Motor neuron (in vitro differentiated cells): ENCODE measurements at regions not wholly inside any gene's neighbourhood (a gene's known extent, or its start where the extent isn't known, plus 50 kb on each side); places are given as distances from the start of the nearest gene placed in this dataset.
A peak's percentile ranks its signal among the peaks of the same experiment; 100 is the strongest.

Source experiments
- ATAC-seq, 8 experiments: fragments of 200-7000 bp; cut with Tn5 transposase; replicated peaks in 6 of 8; 2 replicates each; pipeline ENCODE4 v1.8.0; 2021; ENCODE audit warnings: mild to moderate bottlenecking in 8 of 8, moderate library complexity in 8 of 8
- H3K27ac ChIP-seq, 2 donors: fragments of 250-450 bp; sonication (Bioruptor Pico); 2 replicates each; pipeline ENCODE4 v1.9.0; 2021; ENCODE audit warnings: antibody characterized with exemption in 2 of 2, mild to moderate bottlenecking in 2 of 2, moderate library complexity in 1 of 2
- H3K4me1 ChIP-seq, 2 donors: fragments of 250-450 bp; sonication (Bioruptor Pico); replicated peaks in 1 of 2; 2 replicates each; pipeline ENCODE4 v1.6.1; 2021; ENCODE audit warnings: antibody characterized with exemption in 2 of 2, mild to moderate bottlenecking in 2 of 2, moderate library complexity in 1 of 2
- H3K4me3 ChIP-seq, 5 donors: fragments of 250-450 bp; sonication (Bioruptor Pico); 2 replicates each; pipeline ENCODE4 v1.9.0; 2021; ENCODE audit warnings: antibody characterized with exemption in 5 of 5, mild to moderate bottlenecking in 5 of 5, moderate library complexity in 4 of 5
- WGBS, 10 experiments: fragments of 450-650 bp; shearing (Covaris generic); methylation state at CpG; one replicate each; pipeline ENCODE4 v1.0.0; 2022; 5-methylcytosine and 5-hydroxymethylcytosine counted together
- in situ Hi-C, 9 experiments: fragments of 400-800 bp; cut with MboI; loops; one replicate each; pipeline ENCODE4 v1.15.0; 2021; ENCODE audit warnings: low sequenced_read_pairs in 9 of 9, low pct_unique_long_range_greater_than_20kb in 2 of 9; ENCODE audit not compliant: unreplicated experiment in 9 of 9

GRCh38 chr2:34291076-34291475 lies 692.0 kb upstream of the FAM98A start:
- no peak overlapping the region for H3K27ac ChIP-seq
- no peak for ATAC-seq
- WGBS, 10 experiments = 0 to 80% (median 42%) methylated on average over 1 of the region's 1 CpG; no CpG with 5 or more reads in 2 of the 10 experiments
- in situ Hi-C loops = no loop called here
- no peaks in the 10 kb centered on the region for H3K4me1 ChIP-seq
- H3K4me3 ChIP-seq = no peak overlapping the region

- in situ Hi-C loops = no loop called here
- ATAC-seq = no peak
Measured at GRCh38 chr2:34288016-34288415, 688.9 kb upstream of the FAM98A start.

GRCh38 chr2:34280606-34281005 lies 681.5 kb upstream of the FAM98A start:
- H3K4me3 ChIP-seq = no peak overlapping the region
- no peak overlapping the region for H3K27ac ChIP-seq
- 22 to 100% (median 80%) methylated on average over 1 of the region's 1 CpG; no CpG with 5 or more reads in 3 of the 10 experiments for WGBS, 10 experiments
- in situ Hi-C loops = no loop called here
- no peak for ATAC-seq
- no peaks in the 10 kb centered on the region for H3K4me1 ChIP-seq

More at GRCh38 chr2:34288016-34288415, 688.9 kb upstream of the FAM98A start:
- no peaks in the 10 kb centered on the region for H3K4me1 ChIP-seq
- H3K4me3 ChIP-seq = no peak overlapping the region
- no peak overlapping the region for H3K27ac ChIP-seq

- no peak overlapping the region for H3K27ac ChIP-seq
- no peak for ATAC-seq
- no peaks in the 10 kb centered on the region for H3K4me1 ChIP-seq
- in situ Hi-C loops = no loop called here
- H3K4me3 ChIP-seq = no peak overlapping the region
- 0 to 94% (median 75%) methylated on average over 1 to 7 of the region's 9 CpGs for WGBS, 10 experiments
Measured at GRCh38 chr2:34266908-34267697, 668.0 kb upstream of the FAM98A start.

- Histone ChIP-seq H3K27ac (no peak overlapping the region), H3K4me3 (no peak overlapping the region), H3K4me1 (no peaks in the 10 kb centered on the region)
- 48 to 100% (median 94%) methylated on average over 1 to 3 of the region's 6 CpGs; no CpG with 5 or more reads in 5 of the 10 experiments for WGBS, 10 experiments
- in situ Hi-C loops = no loop called here
- ATAC-seq = no peak
Measured at GRCh38 chr2:34261701-34262100, 662.6 kb upstream of the FAM98A start.

GRCh38 chr2:34254272-34254878 lies 655.3 kb upstream of the FAM98A start:
- Histone ChIP-seq H3K4me3 (no peak overlapping the region), H3K27ac (no peak overlapping the region), H3K4me1 (peaks cover 0 to 3% of the 10 kb centered on the region in 2 donors)
- in situ Hi-C loops = no loop called here
- ATAC-seq = no peak
- 6 to 88% (median 39%) methylated on average over 1 to 2 of the region's 2 CpGs for WGBS, 10 experiments

GRCh38 chr2:34252111-34252510 lies 653.0 kb upstream of the FAM98A start:
- Histone ChIP-seq H3K4me3 (no peak overlapping the region), H3K4me1 (peaks cover 0 to 3% of the 10 kb centered on the region in 2 donors), H3K27ac (no peak overlapping the region)
- in situ Hi-C loops = no loop called here
- ATAC-seq = no peak
- 3 to 80% (median 61%) methylated on average over 1 to 3 of the region's 3 CpGs for WGBS, 10 experiments

GRCh38 chr2:34251578-34251977 lies 652.5 kb upstream of the FAM98A start:
- no peak overlapping the region for H3K27ac ChIP-seq
- no peak overlapping the region for H3K4me3 ChIP-seq
- H3K4me1 ChIP-seq = peaks cover 0 to 3% of the 10 kb centered on the region in 2 donors
- in situ Hi-C loops = no loop called here
- ATAC-seq = no peak

GRCh38 chr2:34244195-34244594 lies 645.1 kb upstream of the FAM98A start:
- Histone ChIP-seq H3K4me3 (no peak overlapping the region), H3K4me1 (no peaks in the 10 kb centered on the region), H3K27ac (no peak overlapping the region)
- no peak for ATAC-seq
- WGBS, 10 experiments = 0 to 100% (median 89%) methylated on average over 1 to 3 of the region's 3 CpGs; no CpG with 5 or more reads in 4 of the 10 experiments
- in situ Hi-C loops = no loop called here

- 7 to 79% (median 29%) methylated on average over 3 of the region's 3 CpGs; no CpG with 5 or more reads in 3 of the 10 experiments for WGBS, 10 experiments
- no peak for ATAC-seq
- H3K4me1 ChIP-seq = no peaks in the 10 kb centered on the region
- in situ Hi-C loops = no loop called here
- H3K4me3 ChIP-seq = no peak overlapping the region
- no peak overlapping the region for H3K27ac ChIP-seq
Measured at GRCh38 chr2:34242763-34243123, 643.6 kb upstream of the FAM98A start.

GRCh38 chr2:34241905-34242762 lies 643.0 kb upstream of the FAM98A start:
- WGBS, 10 experiments = 0 to 75% (median 33%) methylated on average over 1 to 6 of the region's 6 CpGs; no CpG with 5 or more reads in 1 of the 10 experiments
- in situ Hi-C loops = no loop called here
- Histone ChIP-seq H3K4me3 (no peak overlapping the region), H3K27ac (no peak overlapping the region), H3K4me1 (no peaks in the 10 kb centered on the region)
- no peak for ATAC-seq

- in situ Hi-C loops = no loop called here
- peak in 1 of 8 experiments; percentile 35 for ATAC-seq
- WGBS, 10 experiments = 0 to 57% (median 29%) methylated on average over 1 of the region's 1 CpG; no CpG with 5 or more reads in 3 of the 10 experiments
Measured at GRCh38 chr2:34239511-34239910, 640.4 kb upstream of the FAM98A start.

GRCh38 chr2:34234823-34235222 lies 635.7 kb upstream of the FAM98A start:
- in situ Hi-C loops = no loop called here
- Histone ChIP-seq H3K4me3 (no peak overlapping the region), H3K27ac (no peak overlapping the region), H3K4me1 (no peaks in the 10 kb centered on the region)
- ATAC-seq = no peak
- 15 to 94% (median 77%) methylated on average over 2 to 3 of the region's 3 CpGs; no CpG with 5 or more reads in 1 of the 10 experiments for WGBS, 10 experiments

More at GRCh38 chr2:34239511-34239910, 640.4 kb upstream of the FAM98A start:
- no peaks in the 10 kb centered on the region for H3K4me1 ChIP-seq
- H3K4me3 ChIP-seq = no peak overlapping the region
- H3K27ac ChIP-seq = no peak overlapping the region
